Naive thymus-derived CD4-positive, alpha-beta T cell (primary cell): ENCODE measurements at regions not wholly inside any gene's neighbourhood (a gene's known extent, or its start where the extent isn't known, plus 50 kb on each side); places are given as distances from the start of the nearest gene placed in this dataset.

Experiments
- ATAC-seq: fragments of 150-1000 bp; cut with Tn5 transposase; 2 replicates; pipeline ENCODE4 v1.10.0; 2021; ENCODE audit warnings: mild to moderate bottlenecking, moderate library complexity
- CTCF ChIA-PET: fragments of 350-600 bp; sonication (Branson Sonifier 250); formaldehyde crosslinking; loops from one replicate; lab custom pipeline; 2021; ENCODE audit warnings: antibody characterized with exemption; lab: Charles Lee
- POLR2A ChIA-PET: fragments of 350-600 bp; sonication (Branson Sonifier 250); formaldehyde crosslinking; loops from one replicate; lab custom pipeline; 2021; ENCODE audit warnings: antibody characterized with exemption, inconsistent platforms; lab: Charles Lee
- DNase-seq, 9 donors: peaks; one replicate each; pipeline versions ENCODE4 v3.0.0 to v3.0.0-alpha.2; 2020 to 2022; ENCODE audit warnings: mixed read lengths in 1 of 9
- H3K27ac ChIP-seq: one replicate; pipeline ENCODE4 v1.7.0; 2013; ENCODE audit warnings: mild to moderate bottlenecking, low read depth, low read length, moderate library complexity
- H3K27me3 ChIP-seq, 2 donors: one replicate each; pipeline ENCODE4 v1.7.0; 2013; ENCODE audit warnings: low read length in 2 of 2, mild to moderate bottlenecking in 2 of 2, moderate library complexity in 2 of 2; ENCODE audit not compliant: control insufficient read depth in 2 of 2, insufficient read depth in 2 of 2
- H3K36me3 ChIP-seq, 3 experiments: 1 replicate in 2 of 3; 2 replicates in 1 of 3; pipeline ENCODE4 v1.7.0; 2013; ENCODE audit warnings: low read length in 3 of 3, mild to moderate bottlenecking in 3 of 3, moderate library complexity in 1 of 3; ENCODE audit not compliant: insufficient read depth in 3 of 3, control insufficient read depth in 2 of 3
- H3K4me1 ChIP-seq, 2 donors: one replicate each; pipeline ENCODE4 v1.7.0; 2013; ENCODE audit warnings: low read length in 2 of 2, mild to moderate bottlenecking in 2 of 2, moderate library complexity in 1 of 2; ENCODE audit not compliant: control insufficient read depth in 2 of 2, insufficient read depth in 2 of 2
- H3K4me3 ChIP-seq: 2 replicates; pipeline ENCODE4 v1.7.0; 2013; ENCODE audit warnings: mild to moderate bottlenecking, low read length
- H3K9me3 ChIP-seq, 3 experiments: 1 replicate in 2 of 3; 2 replicates in 1 of 3; pipeline ENCODE4 v1.7.0; 2013; ENCODE audit warnings: low read length in 3 of 3; ENCODE audit not compliant: control insufficient read depth in 2 of 3
- H3K27ac Mint-ChIP-seq, 9 donors: one replicate each; pipeline ENCODE4 v1.8.0; 2020 to 2022; ENCODE audit warnings: mixed read lengths in 9 of 9, mild to moderate bottlenecking in 8 of 9, moderate library complexity in 5 of 9, inconsistent platforms in 2 of 9
- H3K27me3 Mint-ChIP-seq, 5 donors: one replicate each; pipeline ENCODE4 v1.8.0; 2021 to 2022; ENCODE audit warnings: mixed read lengths in 5 of 5, mild to moderate bottlenecking in 1 of 5
- H3K36me3 Mint-ChIP-seq, 5 donors: one replicate each; pipeline ENCODE4 v1.8.0; 2020 to 2022; ENCODE audit warnings: mixed read lengths in 5 of 5, mild to moderate bottlenecking in 3 of 5, inconsistent platforms in 1 of 5
- H3K4me1 Mint-ChIP-seq, 7 donors: one replicate each; pipeline ENCODE4 v1.8.0; 2020 to 2022; ENCODE audit warnings: mixed read lengths in 7 of 7, mild to moderate bottlenecking in 3 of 7, inconsistent platforms in 1 of 7
- H3K4me3 Mint-ChIP-seq, 10 donors: one replicate each; pipeline ENCODE4 v1.8.0; 2020 to 2022; ENCODE audit warnings: mild to moderate bottlenecking in 10 of 10, mixed read lengths in 10 of 10, moderate library complexity in 6 of 10, inconsistent platforms in 2 of 10
- H3K9me3 Mint-ChIP-seq, 11 donors: one replicate each; pipeline ENCODE4 v1.8.0; 2020 to 2022; ENCODE audit warnings: mixed read lengths in 11 of 11, mild to moderate bottlenecking in 4 of 11, inconsistent platforms in 1 of 11, moderate library complexity in 1 of 11
- intact Hi-C, 2 donors: fragments of 100-400 bp; cut with micrococcal nuclease; formaldehyde crosslinking; loops; one replicate each; pipeline ENCODE4 v1.15.1; 2023

GRCh38 chr13:94933936-94934335 lies 221.6 kb upstream of the SOX21 start:
- no peaks in the 10 kb centered on the region for H3K36me3 Mint-ChIP-seq
- Histone ChIP-seq H3K27ac (no peak overlapping the region), H3K36me3 (no peaks in the 10 kb centered on the region), H3K27me3 (no peaks in the 10 kb centered on the region), H3K9me3 (no peaks in the 10 kb centered on the region), H3K4me3 (no peak overlapping the region), H3K4me1 (no peaks in the 10 kb centered on the region)
- H3K4me3 Mint-ChIP-seq, result no peak overlapping the region
- intact Hi-C loops, result no loop called here
- CTCF ChIA-PET, result no interaction called here
- POLR2A ChIA-PET, result no interaction called here
- ATAC-seq, result no peak
- H3K9me3 Mint-ChIP-seq, result peaks cover 0 to 13% (median 5%) of the 10 kb centered on the region in 11 donors
- H3K4me1 Mint-ChIP-seq, result no peaks in the 10 kb centered on the region
- peaks cover 4 to 20% (median 15%) of the 10 kb centered on the region in 5 donors for H3K27me3 Mint-ChIP-seq
- no peak for DNase-seq
- H3K27ac Mint-ChIP-seq, result no peak overlapping the region

GRCh38 chr13:94933230-94933751 lies 220.9 kb upstream of the SOX21 start:
- DNase-seq, result no peak
- no peak for ATAC-seq
- Mint-ChIP-seq H3K27ac (no peak overlapping the region), H3K4me3 (no peak overlapping the region), H3K4me1 (no peaks in the 10 kb centered on the region), H3K36me3 (no peaks in the 10 kb centered on the region), H3K9me3 (peaks cover 0 to 13% (median 5%) of the 10 kb centered on the region in 11 donors), H3K27me3 (peaks cover 1 to 16% (median 15%) of the 10 kb centered on the region in 5 donors)
- H3K36me3 ChIP-seq, result no peaks in the 10 kb centered on the region
- ChIA-PET CTCF (no interaction called here), POLR2A (no interaction called here)
- no peaks in the 10 kb centered on the region for H3K27me3 ChIP-seq
- no peaks in the 10 kb centered on the region for H3K4me1 ChIP-seq
- no peak overlapping the region for H3K27ac ChIP-seq
- no peak overlapping the region for H3K4me3 ChIP-seq
- no peaks in the 10 kb centered on the region for H3K9me3 ChIP-seq
- intact Hi-C loops, result no loop called here

DNA sequence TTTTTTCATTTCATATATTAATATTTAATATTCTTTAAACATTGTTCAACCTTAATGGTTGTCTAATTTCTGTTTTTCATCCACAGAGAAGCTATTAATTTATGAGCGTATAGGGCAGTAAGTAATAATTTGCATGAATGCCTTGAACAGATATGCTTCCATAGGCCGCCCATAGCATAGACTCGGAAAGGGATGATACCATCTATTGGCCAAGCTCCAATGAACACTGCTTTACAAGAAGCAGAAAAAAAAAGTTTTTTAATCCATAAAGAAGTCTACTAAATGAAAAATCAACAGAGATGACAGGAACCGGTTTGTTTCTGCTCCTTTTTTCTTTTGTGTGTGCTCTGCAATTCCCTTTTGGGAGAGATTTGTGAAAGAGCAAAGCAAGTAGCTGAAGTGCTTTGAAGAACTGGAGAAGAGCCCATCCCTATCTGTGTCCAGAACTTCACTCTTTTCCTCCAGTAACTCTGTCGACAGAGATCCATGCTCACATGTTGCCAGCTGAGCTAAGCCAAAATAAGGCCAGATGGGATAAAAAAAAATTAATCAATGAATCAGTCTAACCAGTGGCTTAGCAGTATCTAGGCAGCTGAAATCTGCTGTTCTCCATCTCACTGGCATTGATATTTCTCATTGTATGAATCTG lies 215.9 kb upstream of the SOX21 start:
- H3K9me3 Mint-ChIP-seq, result peaks cover 0 to 5% (median 3%) of the 10 kb centered on the region in 11 donors
- DNase-seq (no peak), ATAC-seq (no peak)
- H3K27me3 ChIP-seq, result no peaks in the 10 kb centered on the region
- no peaks in the 10 kb centered on the region for H3K36me3 Mint-ChIP-seq
- POLR2A ChIA-PET, result no interaction called here
- no peak overlapping the region for H3K4me3 ChIP-seq
- H3K4me1 Mint-ChIP-seq, result no peaks in the 10 kb centered on the region
- H3K9me3 ChIP-seq, result no peaks in the 10 kb centered on the region
- no peak overlapping the region for H3K27ac Mint-ChIP-seq
- no peak overlapping the region for H3K4me3 Mint-ChIP-seq
- CTCF ChIA-PET, result no interaction called here
- H3K27me3 Mint-ChIP-seq, result peaks cover 5 to 18% (median 7%) of the 10 kb centered on the region in 5 donors
- intact Hi-C loops, result no loop called here
- H3K36me3 ChIP-seq, result no peaks in the 10 kb centered on the region
- no peak overlapping the region for H3K27ac ChIP-seq
- H3K4me1 ChIP-seq, result no peaks in the 10 kb centered on the region

GRCh38 chr13:94925263-94925662 lies 212.9 kb upstream of the SOX21 start:
- no peaks in the 10 kb centered on the region for H3K4me1 Mint-ChIP-seq
- ATAC-seq (no peak), DNase-seq (no peak)
- H3K27ac ChIP-seq, result no peak overlapping the region
- no peaks in the 10 kb centered on the region for H3K9me3 ChIP-seq
- CTCF ChIA-PET, result no interaction called here
- POLR2A ChIA-PET, result no interaction called here
- H3K4me3 Mint-ChIP-seq, result no peak overlapping the region
- H3K36me3 ChIP-seq, result no peaks in the 10 kb centered on the region
- intact Hi-C loops, result no loop called here
- peaks cover 0 to 16% (median 8%) of the 10 kb centered on the region in 5 donors for H3K27me3 Mint-ChIP-seq
- H3K27me3 ChIP-seq, result no peaks in the 10 kb centered on the region
- H3K9me3 Mint-ChIP-seq, result peaks cover 0 to 2% (median 0%) of the 10 kb centered on the region in 11 donors
- no peak overlapping the region for H3K27ac Mint-ChIP-seq
- H3K4me1 ChIP-seq, result no peaks in the 10 kb centered on the region
- H3K4me3 ChIP-seq, result no peak overlapping the region
- H3K36me3 Mint-ChIP-seq, result no peaks in the 10 kb centered on the region

GRCh38 chr13:94921181-94921580 lies 208.8 kb upstream of the SOX21 start:
- H3K27me3 ChIP-seq, result no peaks in the 10 kb centered on the region
- no peak overlapping the region for H3K27ac Mint-ChIP-seq
- ATAC-seq (no peak), DNase-seq (no peak)
- H3K36me3 Mint-ChIP-seq, result no peaks in the 10 kb centered on the region
- peaks cover 0 to 5% (median 0%) of the 10 kb centered on the region in 11 donors for H3K9me3 Mint-ChIP-seq
- no peaks in the 10 kb centered on the region for H3K4me1 Mint-ChIP-seq
- no peak overlapping the region for H3K27ac ChIP-seq
- H3K36me3 ChIP-seq, result no peaks in the 10 kb centered on the region
- H3K4me3 Mint-ChIP-seq, result no peak overlapping the region
- H3K27me3 Mint-ChIP-seq, result peaks cover 4 to 21% (median 6%) of the 10 kb centered on the region in 5 donors
- ChIA-PET CTCF (interaction anchor here (0.6 kb wide), 1 partner anchor 9 kb away, joined by 3 read pairs; no protein-coding TSS in a partner anchor), POLR2A (no interaction called here)
- H3K9me3 ChIP-seq, result no peaks in the 10 kb centered on the region
- no peaks in the 10 kb centered on the region for H3K4me1 ChIP-seq
- intact Hi-C loops, result no loop called here
- H3K4me3 ChIP-seq, result no peak overlapping the region

GRCh38 chr13:94920578-94920977 lies 208.2 kb upstream of the SOX21 start:
- H3K9me3 Mint-ChIP-seq, result peaks cover 0 to 5% (median 0%) of the 10 kb centered on the region in 11 donors
- CTCF ChIA-PET, result no interaction called here
- Histone ChIP-seq H3K36me3 (no peaks in the 10 kb centered on the region), H3K4me1 (no peaks in the 10 kb centered on the region), H3K4me3 (no peak overlapping the region), H3K9me3 (no peaks in the 10 kb centered on the region), H3K27me3 (no peaks in the 10 kb centered on the region), H3K27ac (no peak overlapping the region)
- H3K4me1 Mint-ChIP-seq, result no peaks in the 10 kb centered on the region
- DNase-seq, result no peak
- intact Hi-C loops, result no loop called here
- ATAC-seq, result no peak
- H3K27me3 Mint-ChIP-seq, result peaks cover 4 to 21% (median 6%) of the 10 kb centered on the region in 5 donors
- H3K36me3 Mint-ChIP-seq, result no peaks in the 10 kb centered on the region
- no peak overlapping the region for H3K27ac Mint-ChIP-seq
- H3K4me3 Mint-ChIP-seq, result no peak overlapping the region
- POLR2A ChIA-PET, result no interaction called here

- DNase-seq (no peak), ATAC-seq (no peak)
- Histone ChIP-seq H3K4me1 (no peaks in the 10 kb centered on the region), H3K27me3 (no peaks in the 10 kb centered on the region), H3K9me3 (no peaks in the 10 kb centered on the region), H3K4me3 (no peak overlapping the region), H3K27ac (no peak overlapping the region), H3K36me3 (no peaks in the 10 kb centered on the region)
- Mint-ChIP-seq H3K36me3 (no peaks in the 10 kb centered on the region), H3K4me3 (no peak overlapping the region), H3K27ac (no peak overlapping the region), H3K27me3 (peaks cover 0 to 11% (median 7%) of the 10 kb centered on the region in 5 donors), H3K4me1 (no peaks in the 10 kb centered on the region), H3K9me3 (peaks cover 0 to 5% (median 0%) of the 10 kb centered on the region in 11 donors)
- ChIA-PET POLR2A (no interaction called here), CTCF (interaction anchor here (0.6 kb wide), 1 partner anchor 109 kb away, joined by 4 read pairs; no protein-coding TSS in a partner anchor)
- intact Hi-C loops, result no loop called here
Measured at GRCh38 chr13:94917824-94918223, 205.5 kb upstream of the SOX21 start.
